NT2/D1 (cell line): ENCODE measurements at regions not wholly inside any gene's neighbourhood (a gene's known extent, or its start where the extent isn't known, plus 50 kb on each side); places are given as distances from the start of the nearest gene placed in this dataset.
A peak's percentile ranks its signal among the peaks of the same experiment; 100 is the strongest.

ENCODE experiments used
- DNase-seq: peaks from one replicate; pipeline ENCODE4 v3.0.0-alpha.2; 2011; ENCODE audit warnings: low read depth, low spot score
- H3K27me3 ChIP-seq: 2 replicates; pipeline ENCODE4 v1.6.0; 2011; ENCODE audit warnings: mild to moderate bottlenecking; ENCODE audit not compliant: insufficient read length, insufficient read depth
- H3K36me3 ChIP-seq: 2 replicates; pipeline ENCODE4 v1.6.1; 2011; ENCODE audit warnings: mild to moderate bottlenecking, low read length, mixed read lengths; ENCODE audit not compliant: insufficient read depth, insufficient read length
- H3K4me1 ChIP-seq: 2 replicates; pipeline ENCODE4 v1.5.1; 2011; ENCODE audit not compliant: insufficient read depth, insufficient read length
- H3K4me3 ChIP-seq: 2 replicates; pipeline ENCODE4 v1.5.1; 2011; ENCODE audit warnings: low read depth; ENCODE audit not compliant: insufficient read length
- H3K9ac ChIP-seq: 2 replicates; pipeline ENCODE4 v1.6.0; 2011; ENCODE audit warnings: low read depth; ENCODE audit not compliant: insufficient read length
- H3K9me3 ChIP-seq: 2 replicates; pipeline ENCODE4 v1.5.1; 2011; ENCODE audit warnings: mild to moderate bottlenecking, low read length; ENCODE audit not compliant: insufficient read depth
- SUZ12 ChIP-seq: IDR thresholded peaks from 2 replicates; pipeline ENCODE4 v1.6.1; 2011; ENCODE audit not compliant: insufficient read length, insufficient read depth; ENCODE audit errors: extremely low read depth
- YY1 ChIP-seq: IDR thresholded peaks from 2 replicates; pipeline ENCODE4 v1.6.1; 2011; ENCODE audit not compliant: insufficient read length, insufficient read depth
- ZNF274 ChIP-seq: IDR thresholded peaks from 2 replicates; pipeline ENCODE4 v1.6.1; 2011; ENCODE audit warnings: mild to moderate bottlenecking, low read depth, low read length

DNA sequence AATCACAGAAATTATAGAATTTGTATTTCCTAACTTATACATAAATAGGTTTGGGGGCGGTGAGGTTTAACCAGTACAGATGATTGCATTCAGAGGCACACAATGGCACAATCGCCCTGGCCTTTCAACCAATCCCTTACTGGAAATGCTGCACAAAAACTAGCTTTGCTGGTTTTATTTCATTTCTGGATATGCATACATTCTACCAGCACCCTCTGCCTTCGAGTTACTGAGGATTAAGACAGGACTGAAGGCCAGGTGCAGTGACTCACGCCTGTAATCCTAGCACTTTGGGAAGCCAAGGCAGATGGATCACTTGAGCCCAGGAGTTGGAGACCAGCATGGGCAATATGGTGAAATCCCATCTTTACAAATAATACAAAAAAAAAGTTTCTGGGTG lies 336.1 kb downstream of the ARRDC4 start:
- TF ChIP-seq SUZ12, result no peak
- TF ChIP-seq ZNF274, result no peak
- TF ChIP-seq YY1, result no peak
- no peak overlapping the region for H3K9ac ChIP-seq
- H3K4me1 ChIP-seq, result no peaks in the 10 kb centered on the region
- no peak overlapping the region for H3K4me3 ChIP-seq
- DNase-seq, result no peak
- H3K27me3 ChIP-seq, result peaks cover 26% of the 10 kb centered on the region
- H3K36me3 ChIP-seq, result no peaks in the 10 kb centered on the region
- H3K9me3 ChIP-seq, result no peaks in the 10 kb centered on the region; the same call in 1 of the 2 replicates

DNA sequence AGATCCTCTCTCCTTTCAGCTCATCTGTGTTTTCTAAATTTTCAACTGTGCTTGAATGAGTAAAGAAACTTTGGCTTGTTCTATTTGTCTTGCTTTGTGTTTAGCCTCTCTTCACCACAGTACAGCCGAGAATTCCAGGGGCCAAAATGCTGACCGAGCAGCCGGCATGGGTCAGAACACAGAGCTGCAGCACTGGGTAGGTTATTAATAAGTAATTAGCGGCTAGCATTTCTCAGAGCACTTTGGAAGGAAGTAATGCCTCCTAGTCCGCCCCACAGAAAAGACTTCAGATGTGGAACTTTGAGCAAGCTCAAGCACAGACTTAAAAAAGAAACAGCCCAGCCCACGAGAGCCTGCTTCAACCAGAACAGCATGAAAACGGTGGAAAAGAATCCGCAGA lies 343.9 kb downstream of the ARRDC4 start:
- Histone ChIP-seq H3K4me1 (no peaks in the 10 kb centered on the region), H3K36me3 (no peaks in the 10 kb centered on the region), H3K27me3 (no peaks in the 10 kb centered on the region), H3K4me3 (no peak overlapping the region), H3K9me3 (no peaks in the 10 kb centered on the region), H3K9ac (no peak overlapping the region)
- no peak for DNase-seq
- TF ChIP-seq ZNF274 (no peak), YY1 (no peak), SUZ12 (no peak)

DNA sequence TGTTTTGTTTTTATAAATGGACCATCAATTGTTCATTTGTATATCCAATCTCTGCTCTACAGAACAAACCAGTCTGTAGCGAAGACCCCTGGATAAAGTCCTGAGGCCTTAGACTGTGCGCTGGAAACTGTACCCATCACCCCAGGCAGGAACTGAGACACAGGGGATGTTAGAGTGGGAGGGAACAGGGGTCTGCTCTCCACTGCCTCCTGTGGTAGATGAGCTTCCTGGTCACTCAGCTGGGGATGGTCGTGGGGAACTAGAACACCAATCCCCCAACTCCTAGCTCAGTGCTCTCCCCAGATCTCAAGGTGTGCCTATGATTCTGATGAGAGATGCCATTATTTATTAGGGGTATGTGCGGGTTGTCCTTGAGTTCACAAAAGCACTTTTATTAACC lies 340.2 kb upstream of the IGF1R start:
- DNase-seq, result no peak

DNA sequence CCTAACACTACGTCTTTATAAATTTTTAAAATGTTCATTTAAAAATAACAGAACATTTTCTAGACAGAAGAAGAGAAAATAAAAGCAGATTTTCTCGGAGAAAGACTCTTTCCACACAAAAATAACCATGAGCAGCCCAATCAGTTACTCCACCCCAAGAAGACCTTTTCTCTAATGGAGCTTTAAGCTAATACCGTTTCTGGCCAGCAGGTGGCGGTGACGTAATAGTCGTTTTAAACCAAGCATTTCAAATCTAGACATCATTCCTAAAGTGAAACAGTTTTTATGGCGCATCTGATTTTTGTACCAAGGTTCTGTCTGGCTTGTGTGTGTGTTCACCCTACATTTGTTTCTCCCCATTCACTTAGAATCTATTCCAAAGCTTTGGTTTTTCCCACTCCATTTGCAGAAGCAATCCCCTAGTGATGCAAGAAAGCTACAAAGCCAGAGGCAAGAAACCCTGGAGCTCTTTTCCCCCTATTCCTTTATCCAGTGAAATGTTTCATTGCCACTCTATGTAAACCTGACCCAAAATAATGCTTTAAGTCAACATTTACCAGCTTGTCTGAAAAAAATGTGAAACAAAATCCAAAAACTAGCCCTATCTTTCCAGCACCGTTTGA lies 336.7 kb upstream of the IGF1R start:
- Histone ChIP-seq H3K9me3 (no peaks in the 10 kb centered on the region), H3K27me3 (no peaks in the 10 kb centered on the region), H3K4me3 (no peak overlapping the region), H3K36me3 (no peaks in the 10 kb centered on the region), H3K4me1 (no peaks in the 10 kb centered on the region), H3K9ac (no peak overlapping the region)
- peak; percentile 59 for DNase-seq
- TF ChIP-seq YY1 (no peak), ZNF274 (no peak), SUZ12 (no peak)

More for the DNA sequence above, 340.2 kb upstream of the IGF1R start:
- Histone ChIP-seq H3K4me3 (no peak overlapping the region), H3K27me3 (no peaks in the 10 kb centered on the region), H3K9me3 (no peaks in the 10 kb centered on the region), H3K9ac (no peak overlapping the region), H3K36me3 (no peaks in the 10 kb centered on the region), H3K4me1 (no peaks in the 10 kb centered on the region)
- TF ChIP-seq YY1, result no peak
- no peak for TF ChIP-seq ZNF274

DNA sequence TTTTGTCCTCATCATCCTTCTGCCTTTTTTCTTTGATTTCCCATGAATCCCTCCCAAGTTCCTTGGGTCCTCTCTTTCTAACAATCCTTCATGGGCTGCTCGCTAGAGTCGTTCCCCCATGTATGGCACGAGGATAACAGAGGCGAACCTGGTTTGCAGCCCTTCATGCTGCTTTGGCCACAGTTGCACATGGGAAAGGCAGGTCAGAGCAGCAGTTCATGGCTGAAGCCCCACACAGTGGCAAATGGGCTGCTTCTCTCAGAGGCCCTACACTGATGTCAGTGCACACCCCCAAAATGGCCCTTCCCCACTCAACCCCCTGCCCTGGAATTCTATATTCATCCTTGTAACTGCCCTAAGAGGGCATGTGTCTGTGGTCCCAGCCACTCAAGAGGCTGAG lies 335.4 kb upstream of the IGF1R start:
- Histone ChIP-seq H3K4me3 (no peak overlapping the region), H3K9me3 (no peaks in the 10 kb centered on the region), H3K27me3 (no peaks in the 10 kb centered on the region), H3K9ac (no peak overlapping the region), H3K36me3 (no peaks in the 10 kb centered on the region), H3K4me1 (no peaks in the 10 kb centered on the region)
- no peak for DNase-seq
- TF ChIP-seq SUZ12 (no peak), ZNF274 (no peak), YY1 (no peak)

DNA sequence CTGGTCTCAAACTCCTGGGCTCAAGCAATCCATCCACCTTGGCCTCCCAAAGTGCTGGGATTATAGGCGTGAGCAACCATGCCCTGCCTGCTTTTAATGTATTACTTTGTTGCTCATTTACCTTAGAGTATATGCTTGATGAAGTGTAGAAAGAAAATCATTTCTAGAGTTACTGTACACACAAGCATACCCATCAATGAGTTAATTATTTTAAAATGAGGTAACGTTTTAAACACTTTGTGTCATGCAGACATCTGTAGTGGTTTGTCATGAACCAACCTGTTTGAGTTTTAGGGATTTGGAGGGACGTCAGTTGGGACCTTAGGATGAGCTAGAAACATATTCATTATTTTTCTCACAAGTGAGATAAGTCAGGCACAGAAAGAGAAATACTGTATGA lies 332.4 kb upstream of the IGF1R start:
- Histone ChIP-seq H3K27me3 (no peaks in the 10 kb centered on the region), H3K4me3 (no peak overlapping the region), H3K9me3 (peaks cover 18% of the 10 kb centered on the region), H3K36me3 (no peaks in the 10 kb centered on the region), H3K4me1 (no peaks in the 10 kb centered on the region), H3K9ac (no peak overlapping the region)
- TF ChIP-seq ZNF274 (no peak), YY1 (no peak), SUZ12 (no peak)
- DNase-seq, result no peak

DNA sequence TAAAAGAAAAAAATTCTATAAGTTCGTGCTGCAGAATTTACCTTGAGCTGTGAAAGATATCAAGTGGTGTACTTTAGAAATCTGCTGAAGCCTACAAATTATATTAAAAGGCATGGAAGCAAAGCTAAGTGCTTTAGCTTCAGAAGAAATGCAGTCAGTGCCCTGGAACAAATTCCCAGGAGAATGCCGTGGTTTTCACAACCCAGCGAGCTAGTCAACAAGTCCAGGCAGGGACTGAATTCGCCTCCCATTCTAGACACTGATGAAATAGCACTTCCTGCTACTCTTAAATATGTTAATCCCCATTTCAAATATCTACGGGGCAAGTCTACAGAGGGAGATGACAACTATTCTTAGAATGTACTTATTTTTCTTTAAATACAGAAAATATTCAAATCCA lies 326.4 kb upstream of the IGF1R start:
- TF ChIP-seq YY1 (no peak), ZNF274 (no peak), SUZ12 (no peak)
- H3K27me3 ChIP-seq, result no peaks in the 10 kb centered on the region
- no peak overlapping the region for H3K9ac ChIP-seq
- H3K4me1 ChIP-seq, result no peaks in the 10 kb centered on the region
- H3K4me3 ChIP-seq, result no peak overlapping the region
- H3K36me3 ChIP-seq, result no peaks in the 10 kb centered on the region
- peaks cover 64% of the 10 kb centered on the region for H3K9me3 ChIP-seq
- DNase-seq, result no peak

DNA sequence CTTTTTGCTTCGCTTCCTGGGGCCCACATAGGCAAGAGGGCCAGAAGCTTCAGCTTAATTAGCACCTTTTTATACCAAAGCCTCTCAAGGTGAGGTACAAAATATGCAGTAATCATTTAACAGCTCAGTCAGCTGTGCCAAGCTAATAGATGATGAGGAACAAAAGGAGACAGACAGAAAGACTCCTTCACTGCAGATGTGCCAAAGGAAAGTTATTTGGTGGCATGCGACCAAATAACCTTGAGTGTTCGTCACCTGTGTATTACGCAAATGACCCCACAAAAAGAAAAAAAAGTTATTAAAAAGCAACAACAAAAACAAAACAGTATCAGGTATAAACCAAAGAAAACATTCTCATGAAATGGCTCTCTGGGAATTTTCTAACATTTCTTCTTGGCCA lies 325.8 kb upstream of the IGF1R start:
- no peak overlapping the region for H3K4me3 ChIP-seq
- no peaks in the 10 kb centered on the region for H3K4me1 ChIP-seq
- H3K9me3 ChIP-seq, result peaks cover 67% of the 10 kb centered on the region
- H3K9ac ChIP-seq, result no peak overlapping the region
- H3K36me3 ChIP-seq, result no peaks in the 10 kb centered on the region
- DNase-seq, result no peak
- no peaks in the 10 kb centered on the region for H3K27me3 ChIP-seq
- TF ChIP-seq YY1 (no peak), ZNF274 (no peak), SUZ12 (no peak)
